ENCODE measurements at regions not wholly inside any gene's neighbourhood (a gene's known extent, or its start where the extent isn't known, plus 50 kb on each side); places are given as distances from the start of the nearest gene placed in this dataset.

- TF ChIP-seq EP300 (IDR thresholded peaks at IDR 0.05): peak; percentile 34 to 38; a peak in 1 of 5 replicates
- no peak for TF ChIP-seq MYC (IDR thresholded peaks at IDR 0.05; ENCODE audit: borderline replicate concordance, low read length)
- TF ChIP-seq RFX5 (IDR thresholded peaks at IDR 0.05): no peak
Observed at GRCh38 chr2:162926501-162926900, 87.9 kb upstream of the KCNH7 start.

Measured in A549 (cell line).